HCT116 (cell line): ENCODE measurements at regions not wholly inside any gene's neighbourhood (a gene's known extent, or its start where the extent isn't known, plus 50 kb on each side); places are given as distances from the start of the nearest gene placed in this dataset.

Experiments used
- ATAC-seq: fragments of 200-7000 bp; cut with Tn5 transposase; 2 replicates; pipeline ENCODE4 v1.9.1; 2020; ENCODE audit warnings: mild to moderate bottlenecking, moderate library complexity
- BruUV-seq: library from RNA; stranded (reverse); fragments of 400-500 nt; replicated peaks from 2 replicates; lab custom pipeline; 2021; lab: Mats Ljungman, UMichigan
- CTCF ChIA-PET: fragments of 300-600 bp; sonication (Branson Sonifier 250); formaldehyde crosslinking; loops from one replicate; lab custom pipeline; 2021; ENCODE audit warnings: antibody characterized with exemption; lab: Charles Lee
- POLR2A ChIA-PET: fragments of 300-600, 350-600 bp; sonication (Branson Sonifier 250); formaldehyde crosslinking; loops from one replicate; lab custom pipeline; 2021; ENCODE audit warnings: antibody characterized with exemption; lab: Charles Lee
- RAD21 ChIA-PET, 2 experiments: fragments of 300-600 bp; sonication (Branson Sonifier 250); formaldehyde crosslinking; loops; one replicate each; lab custom pipeline; 2023; ENCODE audit warnings: low total read pairs in 2 of 2; ENCODE audit not compliant: uncharacterized antibody in 2 of 2, unreplicated experiment in 2 of 2, low non-redundant PET in 1 of 2; lab: Charles Lee
- DNase-seq: peaks from one replicate; pipeline ENCODE4 v3.0.0-alpha.2; 2010; ENCODE audit warnings: low read depth, low spot score
- H2AFZ ChIP-seq: fragments of 200-600 bp; shearing (Covaris generic), sonication (generic); 2 replicates; pipeline ENCODE4 v1.6.1; 2017; ENCODE audit warnings: low read depth, mixed run types, mixed read lengths, antibody characterized with exemption, low read length; ENCODE audit not compliant: poor library complexity, severe bottlenecking
- H3K27ac ChIP-seq: 2 replicates; pipeline ENCODE4 v1.5.1; 2012; ENCODE audit warnings: low read depth, low read length
- H3K27me3 ChIP-seq: fragments of 200-600 bp; sonication (generic); 2 replicates; pipeline ENCODE4 v1.6.1; 2016; ENCODE audit warnings: mixed run types, low read length, mixed read lengths; ENCODE audit not compliant: insufficient read depth
- H3K36me3 ChIP-seq, 2 experiments: fragments of 200-500 bp in 1 of 2; fragments of 200-600 bp in 1 of 2; sonication (Bioruptor generic) in 1 of 2; sonication (generic) in 1 of 2; 2 replicates each; pipeline versions ENCODE4 v1.5.1 to v1.6.1; 2014 to 2016; ENCODE audit warnings: low read length in 2 of 2, inconsistent platforms in 1 of 2, mixed read lengths in 1 of 2, mixed run types in 1 of 2; ENCODE audit not compliant: insufficient read depth in 2 of 2, control insufficient read depth in 1 of 2
- H3K4me1 ChIP-seq, 2 experiments: fragments of 200-600 bp in 1 of 2; sonication (generic) in 1 of 2; 2 replicates each; pipeline versions ENCODE4 v1.5.1 to v1.6.1; 2012 to 2017; ENCODE audit warnings: low read length in 2 of 2, inconsistent platforms in 1 of 2, mild to moderate bottlenecking in 1 of 2, mixed read lengths in 1 of 2, mixed run types in 1 of 2, moderate library complexity in 1 of 2; ENCODE audit not compliant: insufficient read depth in 2 of 2, control insufficient read depth in 1 of 2
- H3K4me2 ChIP-seq: fragments of 200-600 bp; sonication (generic); 2 replicates; pipeline ENCODE4 v1.6.1; 2017; ENCODE audit warnings: mixed run types, low read length, mixed read lengths
- H3K4me3 ChIP-seq, 2 experiments: fragments of 200-600 bp in 1 of 2; sonication (generic) in 1 of 2; replicated peaks in 1 of 2; 2 replicates each; pipeline ENCODE4 v1.5.1; 2011 to 2016; ENCODE audit warnings: low read length in 2 of 2, control low read depth in 1 of 2, low read depth in 1 of 2, mild to moderate bottlenecking in 1 of 2, mixed read lengths in 1 of 2, mixed run types in 1 of 2
- H3K79me2 ChIP-seq: fragments of 200-600 bp; sonication (generic); 2 replicates; pipeline ENCODE4 v1.6.1; 2017; ENCODE audit warnings: mild to moderate bottlenecking, mixed run types, low read length, moderate library complexity, mixed read lengths; ENCODE audit not compliant: insufficient read depth
- H3K9ac ChIP-seq: fragments of 200-600 bp; sonication (generic); 2 replicates; pipeline ENCODE4 v1.6.1; 2016; ENCODE audit warnings: low read length, mixed read lengths
- H3K9me2 ChIP-seq: fragments of 200-600 bp; sonication (generic), shearing (Covaris generic); 2 replicates; pipeline ENCODE4 v1.6.1; 2017; ENCODE audit warnings: mixed run types, mild to moderate bottlenecking, moderate library complexity; ENCODE audit not compliant: insufficient read depth
- H3K9me3 ChIP-seq, 2 experiments: fragments of 200-500 bp in 1 of 2; fragments of 200-600 bp in 1 of 2; sonication (Bioruptor generic) in 1 of 2; sonication (generic) in 1 of 2; 2 replicates each; pipeline ENCODE4 v1.6.1; 2014 to 2017; ENCODE audit warnings: low read length in 2 of 2, mixed read lengths in 2 of 2, inconsistent platforms in 1 of 2, low read depth in 1 of 2, mild to moderate bottlenecking in 1 of 2, mixed run types in 1 of 2, moderate library complexity in 1 of 2; ENCODE audit not compliant: control insufficient read depth in 1 of 2, insufficient read depth in 1 of 2
- H4K20me1 ChIP-seq: fragments of 200-600 bp; sonication (generic), shearing (Covaris generic); 2 replicates; pipeline ENCODE4 v1.6.1; 2017; ENCODE audit warnings: mixed run types, mild to moderate bottlenecking, moderate library complexity; ENCODE audit not compliant: insufficient read depth
- ATF3 ChIP-seq: IDR thresholded peaks from 2 replicates; pipeline ENCODE4 v1.6.1; 2012
- CBX3 ChIP-seq: IDR thresholded peaks from 2 replicates; pipeline ENCODE4 v1.6.1; 2012; ENCODE audit warnings: low read depth
- CEBPB ChIP-seq: IDR thresholded peaks from 2 replicates; pipeline ENCODE4 v1.6.1; 2012; ENCODE audit warnings: low read depth
- CTCF ChIP-seq, 3 experiments: fragments of 200-600 bp in 1 of 3; sonication (generic) in 1 of 3; IDR thresholded peaks in 2 of 3; conservative IDR thresholded peaks in 1 of 3; 2 replicates each; pipeline ENCODE4 v1.5.1; 2012 to 2017; ENCODE audit warnings: low read depth in 2 of 3, low read length in 2 of 3, antibody characterized with exemption in 1 of 3, borderline replicate concordance in 1 of 3, control low read depth in 1 of 3, mild to moderate bottlenecking in 1 of 3, mixed read lengths in 1 of 3, mixed run types in 1 of 3, moderate library complexity in 1 of 3; ENCODE audit not compliant: insufficient read depth in 1 of 3
- EGR1 ChIP-seq: IDR thresholded peaks from 2 replicates; pipeline ENCODE4 v1.6.1; 2012; ENCODE audit warnings: low read depth
- ELF1 ChIP-seq: IDR thresholded peaks from 2 replicates; pipeline ENCODE4 v1.6.1; 2012; ENCODE audit warnings: low read depth, borderline replicate concordance
- EZH2 ChIP-seq: fragments of 200-600 bp; sonication (generic); IDR thresholded peaks from 2 replicates; pipeline ENCODE4 v1.6.1; 2017; ENCODE audit warnings: antibody characterized with exemption, mixed run types
- EZH2phosphoT487 ChIP-seq: fragments of 200-600 bp; IDR thresholded peaks from 2 replicates; pipeline ENCODE4 v1.6.1; 2018; ENCODE audit warnings: antibody characterized with exemption, borderline replicate concordance
- FOSL1 ChIP-seq: IDR thresholded peaks from 2 replicates; pipeline ENCODE4 v1.6.1; 2012; ENCODE audit warnings: low read depth
- POLR2A ChIP-seq: IDR thresholded peaks from 2 replicates; pipeline ENCODE4 v1.7.0; 2011; ENCODE audit warnings: borderline replicate concordance; ENCODE audit not compliant: insufficient read depth, insufficient read length; ENCODE audit errors: extremely low read depth
- RAD21 ChIP-seq: IDR thresholded peaks from 2 replicates; pipeline ENCODE4 v1.6.1; 2012; ENCODE audit warnings: low read depth, mild to moderate bottlenecking
- REST ChIP-seq: IDR thresholded peaks from 2 replicates; pipeline ENCODE4 v1.6.1; 2012; ENCODE audit warnings: low read depth
- SIN3A ChIP-seq: IDR thresholded peaks from 2 replicates; pipeline ENCODE4 v1.6.1; 2012; ENCODE audit warnings: low read depth
- SP1 ChIP-seq: IDR thresholded peaks from 2 replicates; pipeline ENCODE4 v1.6.1; 2012; ENCODE audit warnings: low read depth
- SRF ChIP-seq: IDR thresholded peaks from 2 replicates; pipeline ENCODE4 v1.6.1; 2012; ENCODE audit warnings: low read depth
- TCF7L2 ChIP-seq: IDR thresholded peaks from 2 replicates; pipeline ENCODE4 v1.7.0; 2011; ENCODE audit warnings: borderline replicate concordance, inconsistent platforms; ENCODE audit not compliant: insufficient read depth, insufficient read length; ENCODE audit errors: extremely low read depth
- YY1 ChIP-seq: IDR thresholded peaks from 2 replicates; pipeline ENCODE4 v1.6.1; 2011; ENCODE audit warnings: low read length, low read depth, moderate library complexity, mild to moderate bottlenecking; ENCODE audit not compliant: insufficient replicate concordance; ENCODE audit errors: extremely low read depth
- ZBTB33 ChIP-seq: IDR thresholded peaks from 2 replicates; pipeline ENCODE4 v1.6.1; 2011; ENCODE audit warnings: mild to moderate bottlenecking, low read length, moderate library complexity; ENCODE audit not compliant: insufficient replicate concordance; ENCODE audit errors: extremely low read depth
- ZFX ChIP-seq: fragments of 450-650 bp; IDR thresholded peaks from 2 replicates; pipeline ENCODE4 v1.6.1; 2017
- ZNF274 ChIP-seq: fragments of 200-500 bp; sonication (Bioruptor generic); IDR thresholded peaks from 2 replicates; pipeline ENCODE4 v1.6.1; 2014; ENCODE audit warnings: mild to moderate bottlenecking, low read depth, low read length, inconsistent platforms
- intact Hi-C: fragments of 100-400 bp; cut with micrococcal nuclease; formaldehyde crosslinking; loops from 2 replicates; pipeline ENCODE4 v1.10.0; 2022

- CTCF ChIA-PET: no interaction called here
- POLR2A ChIA-PET: no interaction called here
Measured at GRCh38 chr16:87249425-87249824, 67.8 kb downstream of the C16orf95 start.

More at GRCh38 chr16:87249425-87249824, 67.8 kb downstream of the C16orf95 start:
- TF ChIP-seq SRF (no peak), ZNF274 (no peak), FOSL1 (no peak), CEBPB (no peak), CTCF (IDR thresholded peaks at IDR 0.05 in 2 of 3, conservative IDR thresholded peaks at IDR 0.05 in 1 of 3; ENCODE audit: borderline replicate concordance in 1 of 3, insufficient read depth in 1 of 3, low read depth in 2 of 3, low read length in 2 of 3) (no peak), EZH2phosphoT487 (no peak), YY1 (no peak), CBX3 (no peak), ATF3 (no peak), EZH2 (no peak), ZBTB33 (no peak), SP1 (no peak), RAD21 (no peak), POLR2A (no peak), SIN3A (no peak), TCF7L2 (no peak), REST (no peak), ZFX (no peak), EGR1 (no peak), ELF1 (no peak)
- H3K79me2 ChIP-seq: no peaks in the 10 kb centered on the region
- no peak overlapping the region for H3K4me2 ChIP-seq
- no peak overlapping the region for H3K9ac ChIP-seq
- intact Hi-C loops: no loop called here
- H3K4me3 ChIP-seq: no peak overlapping the region
- H3K36me3 ChIP-seq: no peaks in the 10 kb centered on the region
- no peaks in the 10 kb centered on the region for H3K9me2 ChIP-seq
- no peaks in the 10 kb centered on the region for H3K4me1 ChIP-seq
- BruUV-seq: no TSS peak
- no peak for DNase-seq
- no peak overlapping the region for H2AFZ ChIP-seq
- RAD21 ChIA-PET: no interaction called here
- no peak overlapping the region for H3K27ac ChIP-seq
- no peak for ATAC-seq
- no peaks in the 10 kb centered on the region for H3K9me3 ChIP-seq
- H3K27me3 ChIP-seq: no peaks in the 10 kb centered on the region
- no peaks in the 10 kb centered on the region for H4K20me1 ChIP-seq
